Epithelial cell of esophagus (primary cell): ENCODE measurements at regions not wholly inside any gene's neighbourhood (a gene's known extent, or its start where the extent isn't known, plus 50 kb on each side); places are given as distances from the start of the nearest gene placed in this dataset.

Source experiments
- DNase-seq: peaks from one replicate; pipeline ENCODE4 v3.0.0; 2010; ENCODE audit warnings: low read depth
- H3K4me3 ChIP-seq: 2 replicates; pipeline ENCODE4 v1.5.1; 2011; ENCODE audit warnings: mild to moderate bottlenecking, low read length, control low read depth
- TF ChIP-seq, protein P1 (sequence below): IDR thresholded peaks from 2 replicates; pipeline ENCODE4 v1.5.1; 2011; ENCODE audit warnings: low read depth, mild to moderate bottlenecking, low read length, control low read depth, inconsistent platforms; ENCODE audit not compliant: insufficient read depth; ENCODE audit errors: missing control alignments

DNA sequence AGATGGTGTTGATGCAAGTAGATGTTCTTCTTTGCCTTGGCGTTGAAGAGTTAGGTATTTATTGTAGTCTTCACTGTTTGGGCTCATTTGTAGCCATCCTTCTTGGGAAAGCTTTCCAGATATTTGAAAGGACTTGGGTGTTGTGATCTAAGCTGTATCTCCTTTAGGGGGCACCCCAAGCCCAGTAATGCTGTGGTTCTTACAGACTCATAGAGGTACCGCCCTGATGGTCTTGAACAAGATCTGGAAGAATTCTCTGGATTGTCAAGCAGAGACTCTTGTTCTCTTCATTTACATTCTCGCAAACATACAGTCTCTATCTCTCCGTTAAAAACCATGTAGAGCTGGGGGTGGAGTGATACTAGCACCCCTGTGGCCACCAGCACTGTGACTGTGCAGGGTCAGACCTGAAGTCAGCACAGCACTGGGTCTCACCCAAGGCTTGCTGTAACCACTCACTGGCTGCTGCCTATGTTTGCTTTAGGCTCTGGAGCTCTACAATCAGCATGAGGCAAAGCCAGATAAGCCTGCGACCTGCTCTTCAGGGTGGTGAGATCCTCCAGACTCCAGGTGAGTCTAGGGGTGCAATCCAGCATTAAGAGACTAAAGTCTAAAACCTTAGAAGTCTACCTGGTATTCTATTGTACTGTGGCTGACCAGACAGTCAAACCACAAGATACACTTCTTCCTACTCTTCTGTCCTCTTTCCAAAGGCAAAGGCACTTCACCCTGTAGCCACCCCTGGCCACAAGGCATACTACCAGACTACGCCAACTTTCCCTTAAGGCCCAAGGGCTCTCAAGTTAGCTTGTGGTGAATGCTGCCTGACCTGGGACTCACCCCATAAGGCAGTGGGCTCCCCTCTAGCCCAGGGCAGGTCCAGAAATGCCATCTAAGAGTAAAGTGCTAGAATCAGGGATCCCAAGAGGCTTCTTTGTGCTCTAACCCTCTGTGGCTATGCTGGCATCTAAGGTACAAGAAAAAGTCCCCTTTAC, 209.7 kb upstream of the TMEM196 start:
- no peak overlapping the region for H3K4me3 ChIP-seq
- DNase-seq = peak; percentile 65
- TF ChIP-seq, protein P1, sequence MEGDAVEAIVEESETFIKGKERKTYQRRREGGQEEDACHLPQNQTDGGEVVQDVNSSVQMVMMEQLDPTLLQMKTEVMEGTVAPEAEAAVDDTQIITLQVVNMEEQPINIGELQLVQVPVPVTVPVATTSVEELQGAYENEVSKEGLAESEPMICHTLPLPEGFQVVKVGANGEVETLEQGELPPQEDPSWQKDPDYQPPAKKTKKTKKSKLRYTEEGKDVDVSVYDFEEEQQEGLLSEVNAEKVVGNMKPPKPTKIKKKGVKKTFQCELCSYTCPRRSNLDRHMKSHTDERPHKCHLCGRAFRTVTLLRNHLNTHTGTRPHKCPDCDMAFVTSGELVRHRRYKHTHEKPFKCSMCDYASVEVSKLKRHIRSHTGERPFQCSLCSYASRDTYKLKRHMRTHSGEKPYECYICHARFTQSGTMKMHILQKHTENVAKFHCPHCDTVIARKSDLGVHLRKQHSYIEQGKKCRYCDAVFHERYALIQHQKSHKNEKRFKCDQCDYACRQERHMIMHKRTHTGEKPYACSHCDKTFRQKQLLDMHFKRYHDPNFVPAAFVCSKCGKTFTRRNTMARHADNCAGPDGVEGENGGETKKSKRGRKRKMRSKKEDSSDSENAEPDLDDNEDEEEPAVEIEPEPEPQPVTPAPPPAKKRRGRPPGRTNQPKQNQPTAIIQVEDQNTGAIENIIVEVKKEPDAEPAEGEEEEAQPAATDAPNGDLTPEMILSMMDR = peak; percentile 17

DNA sequence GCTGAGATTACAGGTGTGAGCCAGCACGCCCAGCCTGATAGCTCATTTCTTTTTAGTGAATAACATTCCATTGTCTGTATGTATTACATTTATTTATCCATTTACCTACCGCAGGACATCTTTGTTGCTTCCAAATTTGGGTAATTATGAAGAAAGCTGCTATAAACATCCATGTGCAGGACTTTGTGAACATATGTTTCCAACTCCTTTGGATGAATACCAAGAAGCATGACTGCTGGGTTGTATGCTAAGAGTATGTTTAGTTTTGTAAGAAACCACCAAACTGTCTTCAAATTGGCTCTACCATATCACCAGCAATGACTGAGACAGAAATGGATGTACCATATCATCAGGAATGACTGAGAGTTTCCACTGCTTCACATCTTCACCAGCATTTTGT, 200.2 kb upstream of the TMEM196 start:
- H3K4me3 ChIP-seq = no peak overlapping the region
- DNase-seq = no peak
- TF ChIP-seq, protein P1 = no peak

DNA sequence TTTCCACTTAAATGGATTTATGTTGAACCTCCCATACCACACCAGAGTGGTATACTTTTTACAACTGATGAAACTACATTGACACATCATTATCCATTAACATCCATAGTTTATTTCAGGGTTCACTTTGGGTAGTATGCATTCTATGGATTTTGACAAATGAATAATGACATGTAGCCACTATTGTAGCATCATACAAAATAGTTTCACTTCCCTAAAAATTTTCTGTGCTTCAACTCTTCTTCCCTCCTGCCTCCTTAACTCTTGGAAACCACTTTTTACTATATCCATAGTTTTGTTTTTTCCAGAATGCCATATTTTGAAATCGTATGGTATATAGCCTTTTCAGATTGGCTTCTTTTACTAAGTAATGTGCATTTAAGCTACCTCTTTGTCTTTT, 199.5 kb upstream of the TMEM196 start:
- TF ChIP-seq, protein P1 = no peak
- H3K4me3 ChIP-seq = no peak overlapping the region
- no peak for DNase-seq

DNA sequence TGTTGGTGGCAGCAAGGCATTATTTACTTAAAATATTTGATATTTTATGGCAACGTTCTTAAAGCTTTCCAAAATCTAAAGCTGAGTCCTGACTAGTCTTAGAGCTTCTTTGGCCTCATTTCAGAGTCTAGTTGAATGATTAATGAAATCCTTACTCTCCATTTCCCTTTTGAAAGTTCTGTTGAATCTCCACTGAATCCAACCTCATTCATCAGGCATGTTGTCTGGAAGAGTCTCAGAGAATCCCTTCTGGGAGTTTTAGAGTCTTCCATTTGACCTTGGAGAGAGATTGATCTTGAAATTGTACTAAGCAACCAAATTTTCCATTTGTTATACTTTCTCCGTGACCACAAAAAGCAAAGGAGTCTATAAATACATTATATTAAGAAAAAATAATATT, 198.5 kb upstream of the TMEM196 start:
- DNase-seq = no peak
- H3K4me3 ChIP-seq = no peak overlapping the region
- TF ChIP-seq, protein P1 = no peak

DNA sequence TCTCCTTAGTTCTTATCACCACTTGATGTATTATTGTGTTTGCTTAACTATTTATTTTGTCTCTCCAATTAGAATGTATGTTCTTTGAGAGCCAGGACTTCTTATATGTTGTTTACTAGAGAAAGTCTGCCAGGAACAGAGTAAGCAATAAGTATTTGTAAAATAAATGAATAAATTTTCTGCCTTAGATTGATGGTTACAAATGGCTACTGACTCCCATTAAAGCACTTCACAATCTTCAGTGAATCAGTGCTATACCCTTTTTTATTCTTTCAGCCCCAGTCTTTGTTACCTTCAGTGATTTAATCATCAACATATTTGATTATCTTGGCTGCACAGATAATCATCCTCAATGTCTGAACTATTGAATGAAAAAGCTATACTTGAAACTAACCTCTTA, 197.1 kb upstream of the TMEM196 start:
- TF ChIP-seq, protein P1 = no peak
- no peak for DNase-seq
- no peak overlapping the region for H3K4me3 ChIP-seq

DNA sequence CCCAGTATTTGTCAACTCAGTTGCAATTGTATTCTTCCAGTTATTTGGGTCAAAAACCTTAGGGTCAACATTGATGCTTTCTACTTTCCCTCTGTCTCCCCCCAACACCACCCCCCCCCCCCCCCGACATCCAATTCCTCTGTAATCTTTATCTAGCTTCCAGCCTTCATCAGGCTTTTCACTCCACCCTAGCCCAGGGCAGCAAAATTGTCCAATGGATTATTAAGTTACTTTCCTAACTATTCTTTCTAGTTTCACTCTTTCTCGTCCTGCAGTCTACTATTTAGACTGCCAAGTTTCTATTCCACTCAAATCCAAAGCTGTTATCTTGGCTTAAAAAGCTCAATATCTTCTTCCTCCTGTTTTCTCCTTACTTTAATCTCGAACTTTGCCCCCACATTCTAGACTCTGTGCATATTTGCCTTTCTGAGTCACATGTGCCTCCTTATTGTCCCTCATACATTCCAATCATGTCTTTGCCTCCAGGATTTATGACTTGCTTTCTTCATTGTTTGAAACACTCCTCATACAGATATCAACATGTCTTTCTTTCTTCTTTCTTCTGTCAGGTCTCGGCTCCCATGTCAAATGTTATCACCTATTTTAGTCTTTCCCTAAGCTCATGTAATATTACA, 196.6 kb upstream of the TMEM196 start:
- TF ChIP-seq, protein P1 = no peak
- no peak overlapping the region for H3K4me3 ChIP-seq
- DNase-seq = peak; percentile 47
